ENCODE measurements at regions not wholly inside any gene's neighbourhood (a gene's known extent, or its start where the extent isn't known, plus 50 kb on each side); places are given as distances from the start of the nearest gene placed in this dataset.

DNA sequence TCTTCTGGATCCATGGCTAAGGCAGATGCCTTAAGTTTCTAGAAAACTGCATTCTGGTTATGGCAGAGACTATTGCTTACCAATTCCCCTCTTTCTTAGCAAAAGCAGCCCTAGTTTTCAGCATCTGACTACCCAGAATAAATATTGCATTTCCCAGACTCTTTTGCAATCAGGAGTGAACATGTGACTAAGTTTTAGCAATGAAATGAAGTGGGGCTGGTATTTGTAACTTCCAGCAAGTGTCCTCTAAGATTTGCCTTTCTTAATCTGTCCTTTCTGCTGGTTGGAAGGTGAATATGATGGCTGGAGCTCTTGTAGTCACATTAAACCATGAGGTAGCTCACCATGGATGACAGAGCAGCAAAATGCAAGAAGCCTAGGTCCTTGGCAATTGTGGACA is 132.9 kb upstream of the PKDCC start:
- intact Hi-C loops (cut with micrococcal nuclease; ENCODE audit: unreplicated experiment), result no loop called here

GRCh38 chr2:41916177-41916576 is 131.6 kb upstream of the PKDCC start:
- BruUV-seq (replicated peaks), result no TSS peak
- TF ChIP-seq CTCF (conservative IDR thresholded peaks at IDR 0.05; ENCODE audit: low read length) (no peak), EZH2phosphoT487 (IDR thresholded peaks at IDR 0.05; ENCODE audit: borderline replicate concordance, low read depth, low read length) (no peak)
- POLR2A ChIA-PET, result no interaction called here

More for the DNA sequence above, 132.9 kb upstream of the PKDCC start:
- CTCF ChIA-PET (ENCODE audit: unreplicated experiment), result no interaction called here
- DNase-seq (ENCODE audit: low spot score), result no peak
- BruUV-seq (replicated peaks), result no TSS peak
- Histone ChIP-seq H4K20me1 (ENCODE audit: insufficient read depth, low read length) (no peaks in the 10 kb centered on the region), H3K4me1 (ENCODE audit: insufficient read depth, low read length, poor library complexity, severe bottlenecking) (no peaks in the 10 kb centered on the region), H3K4me3 (ENCODE audit: low read depth, low read length, poor library complexity, severe bottlenecking) (no peak overlapping the region), H2AFZ (ENCODE audit: low read length) (no peak overlapping the region), H3K79me2 (ENCODE audit: insufficient read depth, low read depth, low read length) (no peaks in the 10 kb centered on the region), H3K9me3 (ENCODE audit: low read length) (no peaks in the 10 kb centered on the region), H3K4me2 (ENCODE audit: low read length) (no peak overlapping the region), H3K27ac (ENCODE audit: low read depth, low read length, poor library complexity, severe bottlenecking) (no peak overlapping the region), H3K9me2 (ENCODE audit: insufficient read depth, low read length) (no peaks in the 10 kb centered on the region), H3K36me3 (ENCODE audit: insufficient read depth, low read length) (no peaks in the 10 kb centered on the region)
- POLR2A ChIA-PET, result no interaction called here
- TF ChIP-seq CTCF (conservative IDR thresholded peaks at IDR 0.05; ENCODE audit: low read length) (no peak), EZH2phosphoT487 (IDR thresholded peaks at IDR 0.05; ENCODE audit: borderline replicate concordance, low read depth, low read length) (no peak)

DNA sequence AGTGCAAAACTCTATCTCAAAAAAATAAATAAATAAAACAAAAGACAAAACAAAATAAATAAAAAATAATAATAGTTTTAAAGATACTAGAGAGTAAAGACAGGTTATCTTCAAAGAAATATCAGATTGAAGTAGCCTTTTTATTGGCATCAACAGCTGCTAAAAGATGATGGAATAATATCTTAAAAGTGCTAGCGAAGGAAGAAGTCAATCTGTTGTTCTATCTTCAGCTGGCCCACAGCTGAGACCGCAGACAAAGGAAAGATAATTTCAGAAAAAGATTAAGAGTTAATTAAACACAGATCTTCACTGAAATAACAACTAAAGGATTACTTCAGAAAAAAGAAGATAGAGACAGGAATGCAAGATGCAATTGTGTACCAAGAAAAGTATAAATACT is 130.2 kb upstream of the PKDCC start:
- H3K4me1 ChIP-seq (ENCODE audit: insufficient read depth, low read length, poor library complexity, severe bottlenecking), result no peaks in the 10 kb centered on the region
- H2AFZ ChIP-seq (ENCODE audit: low read length), result no peak overlapping the region
- no peaks in the 10 kb centered on the region for H3K9me2 ChIP-seq (ENCODE audit: insufficient read depth, low read length)
- no peaks in the 10 kb centered on the region for H3K79me2 ChIP-seq (ENCODE audit: insufficient read depth, low read depth, low read length)
- TF ChIP-seq CTCF (conservative IDR thresholded peaks at IDR 0.05; ENCODE audit: low read length) (no peak), EZH2phosphoT487 (IDR thresholded peaks at IDR 0.05; ENCODE audit: borderline replicate concordance, low read depth, low read length) (no peak)
- no TSS peak for BruUV-seq (replicated peaks)
- no peak overlapping the region for H3K4me3 ChIP-seq (ENCODE audit: low read depth, low read length, poor library complexity, severe bottlenecking)
- no peak overlapping the region for H3K4me2 ChIP-seq (ENCODE audit: low read length)
- H3K9me3 ChIP-seq (ENCODE audit: low read length), result no peaks in the 10 kb centered on the region
- no peaks in the 10 kb centered on the region for H4K20me1 ChIP-seq (ENCODE audit: insufficient read depth, low read length)
- no peaks in the 10 kb centered on the region for H3K36me3 ChIP-seq (ENCODE audit: insufficient read depth, low read length)
- no peak for DNase-seq (ENCODE audit: low spot score)
- intact Hi-C loops (cut with micrococcal nuclease; ENCODE audit: unreplicated experiment), result no loop called here
- ChIA-PET POLR2A (no interaction called here), CTCF (ENCODE audit: unreplicated experiment) (no interaction called here)
- H3K27ac ChIP-seq (ENCODE audit: low read depth, low read length, poor library complexity, severe bottlenecking), result no peak overlapping the region

More at GRCh38 chr2:41916177-41916576, 131.6 kb upstream of the PKDCC start:
- Histone ChIP-seq H3K4me2 (ENCODE audit: low read length) (no peak overlapping the region), H3K4me3 (ENCODE audit: low read depth, low read length, poor library complexity, severe bottlenecking) (no peak overlapping the region), H3K27ac (ENCODE audit: low read depth, low read length, poor library complexity, severe bottlenecking) (no peak overlapping the region), H3K79me2 (ENCODE audit: insufficient read depth, low read depth, low read length) (no peaks in the 10 kb centered on the region), H2AFZ (ENCODE audit: low read length) (no peak overlapping the region), H4K20me1 (ENCODE audit: insufficient read depth, low read length) (no peaks in the 10 kb centered on the region), H3K9me3 (ENCODE audit: low read length) (no peaks in the 10 kb centered on the region), H3K4me1 (ENCODE audit: insufficient read depth, low read length, poor library complexity, severe bottlenecking) (no peaks in the 10 kb centered on the region), H3K9me2 (ENCODE audit: insufficient read depth, low read length) (no peaks in the 10 kb centered on the region), H3K36me3 (ENCODE audit: insufficient read depth, low read length) (no peaks in the 10 kb centered on the region)
- intact Hi-C loops (cut with micrococcal nuclease; ENCODE audit: unreplicated experiment), result no loop called here
- CTCF ChIA-PET (ENCODE audit: unreplicated experiment), result no interaction called here
- no peak for DNase-seq (ENCODE audit: low spot score)
